Cardiac muscle cell (in vitro differentiated cells and primary cell): ENCODE measurements at regions not wholly inside any gene's neighbourhood (a gene's known extent, or its start where the extent isn't known, plus 50 kb on each side); places are given as distances from the start of the nearest gene placed in this dataset.

Source experiments
- DNase-seq, 2 donors: peaks; one replicate each; pipeline versions ENCODE4 v3.0.0 to v3.0.0-alpha.2; 2010 to 2017; ENCODE audit warnings: low read depth in 1 of 2, low spot score in 1 of 2
- H3K27ac ChIP-seq: fragments of 200-600 bp; sonication (generic); 2 replicates; pipeline ENCODE4 v1.5.1; 2016
- H3K27me3 ChIP-seq: fragments of 200-600 bp; sonication (generic); 2 replicates; pipeline ENCODE4 v1.6.0; 2016; ENCODE audit warnings: control low read depth
- H3K36me3 ChIP-seq: fragments of 200-600 bp; sonication (generic); 2 replicates; pipeline ENCODE4 v1.5.1; 2016; ENCODE audit warnings: control low read depth
- H3K4me1 ChIP-seq: fragments of 200-600 bp; sonication (generic); 2 replicates; pipeline ENCODE4 v1.8.1; 2017; ENCODE audit warnings: low read depth, mild to moderate bottlenecking, mixed run types
- H3K4me3 ChIP-seq: fragments of 200-600 bp; sonication (generic); 2 replicates; pipeline ENCODE4 v1.5.1; 2016; ENCODE audit warnings: mild to moderate bottlenecking
- H3K9me3 ChIP-seq: fragments of 200-600 bp; sonication (generic); 2 replicates; pipeline ENCODE4 v1.5.1; 2017; ENCODE audit warnings: low read depth, mild to moderate bottlenecking, control low read depth
- TF ChIP-seq, protein P1 (sequence below): IDR thresholded peaks from 2 replicates; pipeline ENCODE4 v1.5.1; 2012; ENCODE audit warnings: low read depth, mild to moderate bottlenecking, low read length

DNA sequence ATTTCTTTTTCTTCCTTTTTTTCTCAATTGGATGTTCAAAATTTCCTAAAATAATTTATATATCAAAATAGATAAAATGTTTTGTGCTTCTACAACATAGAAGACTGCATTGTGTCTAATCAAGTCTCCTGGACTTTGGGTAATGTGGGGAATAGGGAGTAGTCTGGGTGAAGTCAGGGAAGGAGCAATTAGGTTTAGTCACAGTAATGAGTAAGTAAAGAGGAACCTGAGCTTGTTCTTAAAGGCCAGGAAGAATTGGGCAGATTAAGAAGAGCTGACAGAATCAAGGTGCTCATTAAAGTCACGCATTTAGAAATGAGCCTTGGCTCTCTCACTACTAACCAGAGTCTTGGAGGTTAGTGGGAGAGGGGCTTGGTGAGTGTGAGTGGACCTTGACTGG is 233.3 kb upstream of the SSTR1 start:
- H3K4me1 ChIP-seq, result no peaks in the 10 kb centered on the region
- no peak overlapping the region for H3K27ac ChIP-seq
- H3K9me3 ChIP-seq, result no peaks in the 10 kb centered on the region
- DNase-seq, result no peak
- no peaks in the 10 kb centered on the region for H3K36me3 ChIP-seq
- H3K27me3 ChIP-seq, result no peaks in the 10 kb centered on the region
- TF ChIP-seq, protein P1, sequence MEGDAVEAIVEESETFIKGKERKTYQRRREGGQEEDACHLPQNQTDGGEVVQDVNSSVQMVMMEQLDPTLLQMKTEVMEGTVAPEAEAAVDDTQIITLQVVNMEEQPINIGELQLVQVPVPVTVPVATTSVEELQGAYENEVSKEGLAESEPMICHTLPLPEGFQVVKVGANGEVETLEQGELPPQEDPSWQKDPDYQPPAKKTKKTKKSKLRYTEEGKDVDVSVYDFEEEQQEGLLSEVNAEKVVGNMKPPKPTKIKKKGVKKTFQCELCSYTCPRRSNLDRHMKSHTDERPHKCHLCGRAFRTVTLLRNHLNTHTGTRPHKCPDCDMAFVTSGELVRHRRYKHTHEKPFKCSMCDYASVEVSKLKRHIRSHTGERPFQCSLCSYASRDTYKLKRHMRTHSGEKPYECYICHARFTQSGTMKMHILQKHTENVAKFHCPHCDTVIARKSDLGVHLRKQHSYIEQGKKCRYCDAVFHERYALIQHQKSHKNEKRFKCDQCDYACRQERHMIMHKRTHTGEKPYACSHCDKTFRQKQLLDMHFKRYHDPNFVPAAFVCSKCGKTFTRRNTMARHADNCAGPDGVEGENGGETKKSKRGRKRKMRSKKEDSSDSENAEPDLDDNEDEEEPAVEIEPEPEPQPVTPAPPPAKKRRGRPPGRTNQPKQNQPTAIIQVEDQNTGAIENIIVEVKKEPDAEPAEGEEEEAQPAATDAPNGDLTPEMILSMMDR, result no peak
- H3K4me3 ChIP-seq, result no peak overlapping the region

DNA sequence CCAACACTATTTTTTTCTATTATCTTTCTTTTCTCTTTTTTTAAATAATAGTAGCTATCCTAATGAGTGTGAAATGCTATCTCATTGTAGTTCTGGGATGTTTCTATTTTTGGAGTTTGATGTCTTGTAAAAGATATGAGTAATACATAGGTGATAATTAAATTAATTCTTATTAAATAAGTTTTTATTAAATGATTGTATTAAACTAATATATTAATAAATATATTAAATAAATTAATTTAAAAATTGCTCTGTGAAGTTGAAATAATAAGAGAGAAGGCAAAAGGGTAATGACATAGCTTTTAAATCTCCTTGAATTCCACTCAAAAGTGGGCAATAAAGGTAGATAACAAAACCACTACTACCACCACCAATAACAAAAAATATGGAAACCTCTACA is 230.2 kb upstream of the SSTR1 start:
- TF ChIP-seq, protein P1, result no peak
- Histone ChIP-seq H3K36me3 (no peaks in the 10 kb centered on the region), H3K4me1 (no peaks in the 10 kb centered on the region), H3K27me3 (no peaks in the 10 kb centered on the region), H3K9me3 (no peaks in the 10 kb centered on the region), H3K4me3 (no peak overlapping the region), H3K27ac (no peak overlapping the region)
- DNase-seq, result no peak

- Histone ChIP-seq H3K4me3 (no peak overlapping the region), H3K4me1 (no peaks in the 10 kb centered on the region), H3K9me3 (no peaks in the 10 kb centered on the region), H3K36me3 (no peaks in the 10 kb centered on the region), H3K27me3 (no peaks in the 10 kb centered on the region), H3K27ac (no peak overlapping the region)
- peak; percentile 69 to 76 for DNase-seq
- TF ChIP-seq, protein P1, result peak; percentile 78
Observed at GRCh38 chr14:37985826-37986470, 221.8 kb upstream of the SSTR1 start.

- H3K27me3 ChIP-seq, result no peaks in the 10 kb centered on the region
- TF ChIP-seq, protein P1, result no peak
- DNase-seq, result no peak
- no peaks in the 10 kb centered on the region for H3K36me3 ChIP-seq
- H3K4me1 ChIP-seq, result no peaks in the 10 kb centered on the region
- H3K4me3 ChIP-seq, result no peak overlapping the region
- no peaks in the 10 kb centered on the region for H3K9me3 ChIP-seq
- no peak overlapping the region for H3K27ac ChIP-seq
Observed at GRCh38 chr14:37988472-37988871, 219.2 kb upstream of the SSTR1 start.

DNA sequence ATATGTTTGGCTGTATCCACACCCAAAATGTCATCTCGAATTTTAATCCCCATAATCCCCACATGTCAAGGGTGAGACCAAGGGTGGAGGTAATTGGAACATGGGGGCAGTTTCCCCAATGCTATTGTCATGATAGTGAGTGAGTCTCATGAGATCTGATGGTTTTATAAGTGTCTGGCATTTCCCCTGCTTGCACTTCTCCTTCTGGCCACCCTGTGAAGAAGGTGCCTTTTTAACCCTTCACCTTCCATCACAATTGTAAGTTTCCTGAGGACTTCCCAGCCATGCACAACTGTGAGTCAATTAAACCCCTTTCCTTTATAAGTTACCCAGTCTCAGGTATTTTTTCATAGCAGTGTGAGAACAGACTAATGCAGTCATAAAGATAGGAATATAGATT is 216.7 kb upstream of the SSTR1 start:
- DNase-seq, result no peak
- H3K27me3 ChIP-seq, result no peaks in the 10 kb centered on the region
- H3K36me3 ChIP-seq, result no peaks in the 10 kb centered on the region
- TF ChIP-seq, protein P1, result no peak
- H3K4me1 ChIP-seq, result no peaks in the 10 kb centered on the region
- H3K9me3 ChIP-seq, result no peaks in the 10 kb centered on the region
- no peak overlapping the region for H3K4me3 ChIP-seq
- no peak overlapping the region for H3K27ac ChIP-seq

GRCh38 chr14:37992499-37992898 is 215.2 kb upstream of the SSTR1 start:
- no peak overlapping the region for H3K27ac ChIP-seq
- no peaks in the 10 kb centered on the region for H3K4me1 ChIP-seq
- no peaks in the 10 kb centered on the region for H3K27me3 ChIP-seq
- no peak overlapping the region for H3K4me3 ChIP-seq
- TF ChIP-seq, protein P1, result no peak
- no peaks in the 10 kb centered on the region for H3K36me3 ChIP-seq
- DNase-seq, result no peak
- H3K9me3 ChIP-seq, result no peaks in the 10 kb centered on the region
